ENCODE measurements at regions not wholly inside any gene's neighbourhood (a gene's known extent, or its start where the extent isn't known, plus 50 kb on each side); places are given as distances from the start of the nearest gene placed in this dataset.

DNA sequence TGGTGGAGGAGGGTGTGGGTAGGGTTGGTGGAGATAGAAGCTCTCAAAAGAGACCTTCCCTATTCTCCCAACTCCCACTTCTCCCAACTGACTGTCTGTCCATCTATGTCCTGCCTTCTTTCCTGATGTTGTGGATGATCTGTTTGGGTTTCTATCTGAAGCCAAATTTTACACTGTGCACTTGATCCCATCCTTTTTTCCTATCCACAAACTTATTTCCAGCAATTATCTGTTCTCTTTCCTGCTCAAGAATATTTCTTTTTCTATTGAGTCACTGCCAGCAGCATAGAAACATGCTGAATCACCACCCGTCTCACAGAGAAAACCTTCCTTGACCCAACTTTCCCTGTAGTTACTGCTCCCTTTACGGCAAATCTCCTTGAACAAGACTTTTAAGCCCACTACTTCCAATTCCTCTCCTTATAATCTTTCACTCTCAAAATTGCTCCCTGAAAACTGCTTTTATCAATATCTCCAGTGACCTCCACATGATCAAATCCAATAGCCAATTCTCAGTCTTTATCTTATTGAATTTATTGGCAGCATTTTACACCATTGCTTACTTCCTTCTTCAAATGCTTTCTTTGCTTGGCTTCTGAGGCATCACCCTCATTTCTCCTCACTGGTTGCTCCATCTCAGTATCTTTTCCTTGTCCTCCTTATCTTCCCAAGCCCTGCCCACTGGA is 141.2 kb upstream of the SLC7A14 start (continued):
- TF ChIP-seq, protein P1, sequence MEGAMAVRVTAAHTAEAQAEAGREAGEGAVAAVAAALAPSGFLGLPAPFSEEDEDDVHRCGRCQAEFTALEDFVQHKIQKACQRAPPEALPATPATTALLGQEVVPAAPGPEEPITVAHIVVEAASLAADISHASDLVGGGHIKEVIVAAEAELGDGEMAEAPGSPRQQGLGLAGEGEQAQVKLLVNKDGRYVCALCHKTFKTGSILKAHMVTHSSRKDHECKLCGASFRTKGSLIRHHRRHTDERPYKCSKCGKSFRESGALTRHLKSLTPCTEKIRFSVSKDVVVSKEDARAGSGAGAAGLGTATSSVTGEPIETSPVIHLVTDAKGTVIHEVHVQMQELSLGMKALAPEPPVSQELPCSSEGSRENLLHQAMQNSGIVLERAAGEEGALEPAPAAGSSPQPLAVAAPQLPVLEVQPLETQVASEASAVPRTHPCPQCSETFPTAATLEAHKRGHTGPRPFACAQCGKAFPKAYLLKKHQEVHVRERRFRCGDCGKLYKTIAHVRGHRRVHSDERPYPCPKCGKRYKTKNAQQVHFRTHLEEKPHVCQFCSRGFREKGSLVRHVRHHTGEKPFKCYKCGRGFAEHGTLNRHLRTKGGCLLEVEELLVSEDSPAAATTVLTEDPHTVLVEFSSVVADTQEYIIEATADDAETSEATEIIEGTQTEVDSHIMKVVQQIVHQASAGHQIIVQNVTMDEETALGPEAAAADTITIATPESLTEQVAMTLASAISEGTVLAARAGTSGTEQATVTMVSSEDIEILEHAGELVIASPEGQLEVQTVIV (CRISPR knock-in tag; IDR thresholded peaks at IDR 0.05; ENCODE audit: borderline replicate concordance): peak; percentile 90
- TF ChIP-seq KLF13 (tag; IDR thresholded peaks at IDR 0.05; ENCODE audit: borderline replicate concordance, low read depth) (no peak), ZNF444 (CRISPR knock-in tag; IDR thresholded peaks at IDR 0.05) (no peak), HDAC1 (IDR thresholded peaks at IDR 0.05) (0 out of 4 replicates have a peak, but pooled peaks of 1 of the 2 experiments have one; percentile 4), MECOM (CRISPR knock-in tag; IDR thresholded peaks at IDR 0.05) (no peak), CREB1 (IDR thresholded peaks at IDR 0.05) (no peak), CREB1 (CRISPR knock-in tag; IDR thresholded peaks at IDR 0.05) (no peak), ZNF436 (CRISPR knock-in tag; IDR thresholded peaks at IDR 0.05) (no peak), ZNF282 (CRISPR knock-in tag; IDR thresholded peaks at IDR 0.05) (no peak), ZNF384 (IDR thresholded peaks at IDR 0.05; ENCODE audit: low read depth, low read length) (no peak), MED1 (CRISPR knock-in tag; IDR thresholded peaks at IDR 0.05; ENCODE audit: borderline replicate concordance) (no peak), CHD2 (IDR thresholded peaks at IDR 0.05; ENCODE audit: low read depth, low read length) (no peak), FOXA1 (IDR thresholded peaks at IDR 0.05; ENCODE audit: borderline replicate concordance) (no peak), ZNF785 (CRISPR knock-in tag; IDR thresholded peaks at IDR 0.05) (no peak), ILF3 (IDR thresholded peaks at IDR 0.05; ENCODE audit: borderline replicate concordance) (0 out of 2 replicates have a peak, but pooled peaks have one; percentile 11), ZFP1 (CRISPR knock-in tag; IDR thresholded peaks at IDR 0.05) (no peak), SP1 (CRISPR knock-in tag; IDR thresholded peaks at IDR 0.05) (no peak)
- TF ChIP-seq, protein P2, sequence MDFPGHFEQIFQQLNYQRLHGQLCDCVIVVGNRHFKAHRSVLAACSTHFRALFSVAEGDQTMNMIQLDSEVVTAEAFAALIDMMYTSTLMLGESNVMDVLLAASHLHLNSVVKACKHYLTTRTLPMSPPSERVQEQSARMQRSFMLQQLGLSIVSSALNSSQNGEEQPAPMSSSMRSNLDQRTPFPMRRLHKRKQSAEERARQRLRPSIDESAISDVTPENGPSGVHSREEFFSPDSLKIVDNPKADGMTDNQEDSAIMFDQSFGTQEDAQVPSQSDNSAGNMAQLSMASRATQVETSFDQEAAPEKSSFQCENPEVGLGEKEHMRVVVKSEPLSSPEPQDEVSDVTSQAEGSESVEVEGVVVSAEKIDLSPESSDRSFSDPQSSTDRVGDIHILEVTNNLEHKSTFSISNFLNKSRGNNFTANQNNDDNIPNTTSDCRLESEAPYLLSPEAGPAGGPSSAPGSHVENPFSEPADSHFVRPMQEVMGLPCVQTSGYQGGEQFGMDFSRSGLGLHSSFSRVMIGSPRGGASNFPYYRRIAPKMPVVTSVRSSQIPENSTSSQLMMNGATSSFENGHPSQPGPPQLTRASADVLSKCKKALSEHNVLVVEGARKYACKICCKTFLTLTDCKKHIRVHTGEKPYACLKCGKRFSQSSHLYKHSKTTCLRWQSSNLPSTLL (IDR thresholded peaks at IDR 0.05): no peak
- TF ChIP-seq, protein P3, sequence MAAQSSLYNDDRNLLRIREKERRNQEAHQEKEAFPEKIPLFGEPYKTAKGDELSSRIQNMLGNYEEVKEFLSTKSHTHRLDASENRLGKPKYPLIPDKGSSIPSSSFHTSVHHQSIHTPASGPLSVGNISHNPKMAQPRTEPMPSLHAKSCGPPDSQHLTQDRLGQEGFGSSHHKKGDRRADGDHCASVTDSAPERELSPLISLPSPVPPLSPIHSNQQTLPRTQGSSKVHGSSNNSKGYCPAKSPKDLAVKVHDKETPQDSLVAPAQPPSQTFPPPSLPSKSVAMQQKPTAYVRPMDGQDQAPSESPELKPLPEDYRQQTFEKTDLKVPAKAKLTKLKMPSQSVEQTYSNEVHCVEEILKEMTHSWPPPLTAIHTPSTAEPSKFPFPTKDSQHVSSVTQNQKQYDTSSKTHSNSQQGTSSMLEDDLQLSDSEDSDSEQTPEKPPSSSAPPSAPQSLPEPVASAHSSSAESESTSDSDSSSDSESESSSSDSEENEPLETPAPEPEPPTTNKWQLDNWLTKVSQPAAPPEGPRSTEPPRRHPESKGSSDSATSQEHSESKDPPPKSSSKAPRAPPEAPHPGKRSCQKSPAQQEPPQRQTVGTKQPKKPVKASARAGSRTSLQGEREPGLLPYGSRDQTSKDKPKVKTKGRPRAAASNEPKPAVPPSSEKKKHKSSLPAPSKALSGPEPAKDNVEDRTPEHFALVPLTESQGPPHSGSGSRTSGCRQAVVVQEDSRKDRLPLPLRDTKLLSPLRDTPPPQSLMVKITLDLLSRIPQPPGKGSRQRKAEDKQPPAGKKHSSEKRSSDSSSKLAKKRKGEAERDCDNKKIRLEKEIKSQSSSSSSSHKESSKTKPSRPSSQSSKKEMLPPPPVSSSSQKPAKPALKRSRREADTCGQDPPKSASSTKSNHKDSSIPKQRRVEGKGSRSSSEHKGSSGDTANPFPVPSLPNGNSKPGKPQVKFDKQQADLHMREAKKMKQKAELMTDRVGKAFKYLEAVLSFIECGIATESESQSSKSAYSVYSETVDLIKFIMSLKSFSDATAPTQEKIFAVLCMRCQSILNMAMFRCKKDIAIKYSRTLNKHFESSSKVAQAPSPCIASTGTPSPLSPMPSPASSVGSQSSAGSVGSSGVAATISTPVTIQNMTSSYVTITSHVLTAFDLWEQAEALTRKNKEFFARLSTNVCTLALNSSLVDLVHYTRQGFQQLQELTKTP (IDR thresholded peaks at IDR 0.05; ENCODE audit: low read depth in 1 of 2, partially characterized antibody in 2 of 2): peak in 1 of 2 experiments; percentile 17
- TF ChIP-seq, protein P4, sequence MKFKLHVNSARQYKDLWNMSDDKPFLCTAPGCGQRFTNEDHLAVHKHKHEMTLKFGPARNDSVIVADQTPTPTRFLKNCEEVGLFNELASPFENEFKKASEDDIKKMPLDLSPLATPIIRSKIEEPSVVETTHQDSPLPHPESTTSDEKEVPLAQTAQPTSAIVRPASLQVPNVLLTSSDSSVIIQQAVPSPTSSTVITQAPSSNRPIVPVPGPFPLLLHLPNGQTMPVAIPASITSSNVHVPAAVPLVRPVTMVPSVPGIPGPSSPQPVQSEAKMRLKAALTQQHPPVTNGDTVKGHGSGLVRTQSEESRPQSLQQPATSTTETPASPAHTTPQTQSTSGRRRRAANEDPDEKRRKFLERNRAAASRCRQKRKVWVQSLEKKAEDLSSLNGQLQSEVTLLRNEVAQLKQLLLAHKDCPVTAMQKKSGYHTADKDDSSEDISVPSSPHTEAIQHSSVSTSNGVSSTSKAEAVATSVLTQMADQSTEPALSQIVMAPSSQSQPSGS (CRISPR knock-in tag; IDR thresholded peaks at IDR 0.05): no peak

Measured in K562 (cell line).